HG03025 (cell line): ENCODE measurements at regions not wholly inside any gene's neighbourhood (a gene's known extent, or its start where the extent isn't known, plus 50 kb on each side); places are given as distances from the start of the nearest gene placed in this dataset.
"Not testable (repeated sequence)": the region's sequence is repeated elsewhere in the genome, so short reads cannot be mapped to it uniquely, and the experiment has no call there.

ENCODE experiments used
- ATAC-seq: cut with Tn5 transposase; IDR thresholded peaks from one replicate; pipeline ENCODE4 v1.9.1; 2021; ENCODE audit warnings: mild to moderate bottlenecking, moderate library complexity; ENCODE audit not compliant: unreplicated experiment, low FRiP score

DNA sequence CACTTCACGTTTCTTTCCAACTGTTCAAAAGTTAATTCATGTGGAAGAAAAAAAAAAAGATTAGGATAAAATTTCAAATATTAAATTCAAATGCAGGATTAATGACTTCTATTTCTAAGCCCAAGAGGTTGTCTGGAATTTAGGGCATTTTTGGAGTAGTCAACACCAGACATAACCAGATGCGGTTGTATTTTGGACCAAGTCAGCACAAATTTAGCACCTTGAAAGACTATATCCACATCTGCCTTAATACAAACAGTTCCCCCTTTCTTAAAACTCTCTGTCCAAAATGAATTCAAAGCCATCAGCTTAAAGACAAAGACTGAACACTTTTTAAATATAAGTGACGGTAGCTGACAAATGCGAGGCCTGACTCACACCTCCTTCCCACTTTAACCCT lies 282.9 kb downstream of the C16orf95 start:
- ATAC-seq = no peak

DNA sequence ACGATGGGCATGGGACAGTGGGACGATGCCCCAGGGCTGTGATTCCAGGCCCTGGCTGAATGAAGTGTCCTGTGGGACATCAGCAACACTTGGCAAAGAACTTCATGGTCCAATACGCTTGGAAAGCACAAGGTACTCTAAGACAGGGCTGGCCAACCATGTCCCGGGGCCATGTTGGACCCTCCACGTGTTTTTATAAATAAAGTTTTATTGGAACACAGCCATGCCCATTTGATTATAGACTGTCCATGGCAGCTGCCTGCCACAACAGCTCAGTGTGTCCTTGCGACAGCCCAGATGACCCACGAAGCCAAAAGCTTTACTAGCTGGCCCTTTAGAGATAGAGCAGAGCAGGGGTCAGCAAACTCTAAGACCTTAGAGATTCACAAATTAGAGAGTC lies 282.1 kb downstream of the C16orf95 start:
- ATAC-seq = no peak

DNA sequence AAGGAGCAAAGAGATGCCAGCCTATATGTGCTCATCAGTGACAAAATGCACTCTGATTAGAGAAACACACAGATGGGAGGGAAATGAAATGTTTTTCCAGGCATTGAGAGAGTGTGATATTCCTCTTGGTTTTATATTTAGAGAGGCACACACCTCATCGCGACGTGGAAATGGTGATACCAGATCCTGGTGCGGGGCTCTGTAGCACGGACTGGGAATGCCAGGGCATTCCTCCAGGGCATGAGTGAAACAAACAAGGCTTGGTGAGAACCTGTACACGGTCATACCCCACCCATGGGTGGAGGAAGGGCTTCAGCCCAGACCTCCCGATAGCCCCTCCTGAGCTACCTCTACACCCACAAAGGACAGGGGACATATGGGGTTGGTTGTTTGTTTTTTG lies 280.2 kb downstream of the C16orf95 start:
- no peak for ATAC-seq

DNA sequence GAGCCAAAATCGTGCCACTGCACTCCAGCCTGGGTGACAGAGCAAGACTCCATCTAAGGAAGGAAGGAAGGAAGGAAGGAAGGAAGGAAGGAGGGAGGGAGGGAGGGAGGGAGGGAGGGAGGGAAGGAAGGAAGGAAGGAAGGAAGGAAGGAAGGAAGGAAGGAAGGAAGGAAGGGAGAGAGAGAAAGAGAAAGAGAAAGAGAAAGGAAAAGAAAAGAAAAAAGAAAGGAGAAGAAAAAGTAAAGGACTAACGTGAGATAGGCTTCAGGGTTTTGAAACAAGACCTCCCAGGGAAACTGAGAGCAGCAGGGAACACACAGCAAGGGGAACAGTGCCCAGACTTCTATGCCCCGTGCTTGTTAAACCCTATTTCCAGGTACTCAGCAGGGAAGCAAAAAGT lies 278.7 kb downstream of the C16orf95 start:
- ATAC-seq = not testable (repeated sequence)

DNA sequence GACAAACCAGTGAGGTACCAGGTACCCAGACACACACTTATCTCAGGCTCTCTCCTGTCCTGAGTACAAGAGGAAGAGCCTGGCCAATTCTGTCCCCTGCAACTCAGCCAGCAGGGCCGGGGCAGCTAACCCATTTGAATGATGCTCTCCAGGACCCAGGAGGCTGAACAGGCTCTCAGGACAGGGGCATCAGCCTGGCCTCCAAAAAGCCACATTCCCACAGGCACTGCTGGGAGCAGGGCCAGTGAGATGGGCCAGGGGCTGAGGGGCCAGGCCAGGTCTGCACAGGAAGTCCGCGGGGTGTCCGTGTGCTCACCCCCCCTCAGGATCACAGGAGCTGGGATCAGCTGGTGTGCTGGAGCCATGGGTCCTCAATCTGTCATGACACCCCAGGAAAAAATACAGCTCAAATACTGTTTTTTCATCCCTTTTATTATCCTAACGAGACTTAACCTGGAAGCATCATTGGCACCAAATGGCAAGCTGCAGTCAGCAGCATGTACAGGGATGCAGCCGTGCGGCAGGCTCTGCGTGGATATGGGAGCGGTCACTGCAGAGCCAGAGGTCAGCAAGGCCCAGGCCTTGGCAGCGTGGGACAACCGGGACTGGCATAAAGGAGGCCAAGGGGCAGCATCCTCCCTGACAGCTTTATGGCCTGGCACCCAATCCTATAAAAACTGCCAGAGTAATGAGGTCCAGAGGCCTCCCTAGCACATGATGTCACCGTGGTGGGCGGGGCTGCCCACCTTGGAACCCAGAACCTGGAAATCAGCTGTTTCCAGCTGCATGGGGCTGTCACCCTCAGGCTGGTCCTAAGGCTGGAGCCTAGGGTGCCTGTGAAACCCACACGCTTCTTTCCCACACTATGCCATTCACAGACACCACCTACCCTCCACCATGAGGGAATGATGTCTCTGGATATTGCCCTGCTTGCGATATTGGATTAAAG lies 276.7 kb downstream of the C16orf95 start:
- no peak for ATAC-seq

DNA sequence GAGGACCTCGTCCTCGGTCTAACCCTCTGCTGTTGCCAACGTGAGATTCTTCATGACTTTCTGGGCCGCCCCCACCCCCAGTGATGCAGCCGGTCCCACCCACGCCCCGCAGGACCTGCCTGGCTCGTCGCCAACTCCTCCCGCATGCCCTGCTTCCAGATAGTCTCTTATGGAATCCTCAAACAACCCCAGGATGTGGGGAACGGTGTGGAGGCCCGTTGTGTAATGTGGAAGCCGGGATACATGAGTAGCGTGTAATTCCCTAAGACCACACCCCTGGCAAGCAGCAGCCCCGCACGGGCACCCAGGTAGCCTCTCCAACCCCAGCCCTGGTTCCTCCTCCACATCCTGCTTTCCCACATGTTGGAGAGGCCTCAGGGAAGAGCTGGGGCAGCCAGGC lies 275.9 kb downstream of the C16orf95 start:
- no peak for ATAC-seq

DNA sequence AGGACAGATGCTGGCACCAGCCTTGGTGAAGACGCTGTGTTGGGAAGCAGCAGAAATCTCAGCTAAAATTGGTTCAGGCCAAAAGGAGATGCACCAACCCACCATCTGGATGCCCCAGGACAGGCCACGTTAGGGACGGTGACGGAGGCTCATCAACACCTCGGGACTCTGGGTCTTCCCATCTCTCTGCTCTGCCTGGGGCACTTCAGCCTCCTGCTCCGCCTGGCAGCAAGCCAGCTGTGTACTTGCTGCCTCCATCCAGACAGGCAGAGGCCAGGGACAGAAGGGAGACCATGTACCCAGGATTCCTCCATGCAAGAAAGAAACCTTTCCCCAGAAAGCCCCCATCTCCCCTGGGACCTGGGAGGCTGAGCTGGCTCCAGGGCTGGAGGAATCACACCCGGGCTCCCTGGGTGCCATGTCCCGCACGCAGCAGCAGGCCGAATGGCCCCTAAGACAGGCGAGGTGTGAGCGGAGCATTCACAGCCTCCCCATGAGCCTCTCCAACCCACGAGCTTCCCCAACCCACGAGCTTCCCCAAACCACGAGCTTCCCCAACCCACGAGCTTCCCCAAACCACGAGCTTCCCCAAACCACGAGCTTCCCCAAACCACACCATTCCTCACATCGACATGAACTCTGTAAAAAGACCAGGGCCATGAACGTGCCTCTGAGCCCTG lies 274.5 kb downstream of the C16orf95 start:
- no peak for ATAC-seq

DNA sequence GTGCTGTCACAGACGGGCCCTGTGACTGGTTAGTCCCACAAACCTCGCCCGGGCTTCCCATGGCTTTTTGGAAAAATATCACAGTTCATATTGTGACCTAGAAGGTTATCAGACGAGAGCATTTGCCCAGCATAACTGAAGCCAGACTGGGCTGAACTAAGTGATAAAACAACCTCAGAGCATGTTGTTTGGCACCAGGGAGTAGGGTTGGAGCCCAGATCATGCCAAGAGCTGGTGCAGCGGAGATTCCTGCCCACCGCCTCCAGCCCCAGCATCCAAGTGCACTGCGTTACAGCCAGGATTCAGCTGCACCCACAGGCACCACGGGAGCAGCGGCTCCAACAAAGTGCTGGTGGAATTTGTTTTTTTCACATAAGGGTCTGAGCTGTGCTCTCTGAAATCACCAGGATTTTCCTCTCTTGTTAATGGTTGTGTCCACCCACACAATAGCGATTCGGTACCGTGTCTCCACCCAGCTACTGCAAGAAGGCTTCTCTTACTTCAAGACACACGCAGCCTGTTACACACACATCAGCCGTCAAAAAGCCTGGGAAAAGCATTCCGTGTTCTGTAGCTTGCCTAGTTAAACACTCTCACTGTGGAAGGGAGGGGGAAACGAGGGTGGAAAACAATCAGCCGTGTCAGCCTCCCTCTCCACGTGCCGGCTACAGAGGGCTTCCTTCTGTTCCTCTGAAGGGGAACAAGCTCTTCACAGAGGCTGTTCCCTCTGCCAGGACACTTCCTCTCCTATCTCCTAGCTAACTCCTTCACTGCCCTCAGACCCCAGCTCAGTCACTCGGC lies 273.8 kb downstream of the C16orf95 start:
- no peak for ATAC-seq

DNA sequence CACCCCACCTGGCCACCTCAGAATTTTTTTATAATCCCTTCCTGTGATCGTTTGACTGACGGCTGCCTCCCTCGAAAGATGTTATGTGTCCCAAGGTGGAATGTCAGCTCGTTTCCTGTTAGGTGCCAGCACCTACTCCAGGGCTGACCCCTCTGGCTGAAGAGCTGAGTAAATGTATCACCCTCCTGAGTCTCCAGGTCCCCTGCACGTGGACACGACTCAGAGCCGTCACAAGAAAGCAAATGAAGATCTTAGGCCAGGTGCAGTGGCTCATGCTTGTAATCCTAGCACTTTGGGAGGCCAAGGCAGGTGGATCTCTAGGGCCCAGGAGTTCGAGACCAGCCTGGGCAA lies 273.2 kb downstream of the C16orf95 start:
- ATAC-seq = no peak

DNA sequence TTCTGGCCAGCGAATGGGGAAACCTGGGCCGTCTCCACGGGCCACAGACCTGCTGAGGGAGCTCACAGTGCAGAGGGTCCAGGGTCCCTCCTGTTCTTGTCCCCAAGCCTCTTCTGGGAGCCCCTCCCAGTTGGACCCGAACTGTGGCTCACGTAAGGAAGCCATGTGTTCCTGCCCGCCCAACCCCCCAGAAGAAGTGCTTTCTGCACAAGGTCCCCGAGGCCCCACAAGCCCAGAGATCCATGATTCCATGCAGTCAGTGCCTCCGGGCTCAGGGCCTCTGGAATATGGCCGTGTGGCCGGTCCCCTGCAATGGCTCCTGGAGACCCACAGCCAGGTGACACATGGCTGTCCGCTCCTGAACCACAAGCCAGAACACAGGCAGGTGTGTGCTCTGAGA lies 272.4 kb downstream of the C16orf95 start:
- ATAC-seq = no peak

DNA sequence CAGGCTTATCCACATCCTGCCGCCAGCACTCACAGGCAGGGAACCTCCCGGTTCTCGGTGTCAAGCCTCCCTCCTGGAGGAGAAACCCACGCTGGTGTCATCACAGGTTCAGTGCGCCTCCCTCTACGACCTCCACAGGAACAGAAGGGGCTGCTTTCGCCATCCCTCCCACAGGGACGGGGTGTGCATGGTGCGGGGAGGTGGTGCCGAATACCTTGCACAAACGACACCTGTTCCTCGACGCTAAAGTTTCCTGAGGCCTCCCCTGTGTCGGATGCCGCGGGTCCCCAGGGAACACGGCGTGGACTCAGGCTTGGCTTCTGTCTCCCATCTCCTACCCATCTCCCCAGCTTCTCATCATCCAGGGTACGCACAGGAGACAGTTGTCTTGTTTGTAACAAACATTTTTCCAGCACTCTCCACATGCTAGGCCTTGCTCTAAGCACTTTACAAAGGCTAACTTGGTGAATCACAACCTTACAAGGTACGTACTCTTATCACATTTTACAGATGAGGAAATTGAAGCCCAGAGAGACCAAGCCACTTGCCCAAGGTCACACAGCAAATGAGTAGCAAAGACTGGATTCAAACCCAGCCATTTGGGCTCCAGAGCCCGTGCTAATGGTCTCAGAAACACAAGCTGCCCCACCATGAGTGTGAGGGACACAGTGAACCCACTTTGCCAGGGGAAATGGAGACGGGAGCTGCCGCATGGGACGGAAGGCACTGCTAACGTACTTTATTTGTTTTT lies 271.6 kb downstream of the C16orf95 start:
- ATAC-seq = no peak

DNA sequence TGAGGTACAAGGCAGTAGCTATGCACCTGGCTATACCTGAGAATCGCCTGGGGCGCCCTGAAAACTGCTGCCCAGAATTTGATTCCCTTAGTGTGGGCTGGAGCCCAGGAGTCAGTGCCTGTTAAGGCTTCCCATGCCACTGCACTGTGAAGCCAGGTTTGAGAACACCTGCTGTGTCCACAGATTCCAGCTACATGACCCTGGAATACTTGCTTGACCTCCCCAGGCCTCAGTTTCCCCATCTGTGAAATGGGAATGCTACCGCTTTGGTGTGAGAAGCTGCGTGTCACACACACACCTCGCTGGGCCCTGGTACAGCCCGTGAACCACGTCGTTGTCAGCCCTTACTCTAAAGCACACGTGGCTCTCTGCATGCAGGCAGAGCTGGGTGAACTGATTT lies 271.0 kb downstream of the C16orf95 start:
- ATAC-seq = no peak

DNA sequence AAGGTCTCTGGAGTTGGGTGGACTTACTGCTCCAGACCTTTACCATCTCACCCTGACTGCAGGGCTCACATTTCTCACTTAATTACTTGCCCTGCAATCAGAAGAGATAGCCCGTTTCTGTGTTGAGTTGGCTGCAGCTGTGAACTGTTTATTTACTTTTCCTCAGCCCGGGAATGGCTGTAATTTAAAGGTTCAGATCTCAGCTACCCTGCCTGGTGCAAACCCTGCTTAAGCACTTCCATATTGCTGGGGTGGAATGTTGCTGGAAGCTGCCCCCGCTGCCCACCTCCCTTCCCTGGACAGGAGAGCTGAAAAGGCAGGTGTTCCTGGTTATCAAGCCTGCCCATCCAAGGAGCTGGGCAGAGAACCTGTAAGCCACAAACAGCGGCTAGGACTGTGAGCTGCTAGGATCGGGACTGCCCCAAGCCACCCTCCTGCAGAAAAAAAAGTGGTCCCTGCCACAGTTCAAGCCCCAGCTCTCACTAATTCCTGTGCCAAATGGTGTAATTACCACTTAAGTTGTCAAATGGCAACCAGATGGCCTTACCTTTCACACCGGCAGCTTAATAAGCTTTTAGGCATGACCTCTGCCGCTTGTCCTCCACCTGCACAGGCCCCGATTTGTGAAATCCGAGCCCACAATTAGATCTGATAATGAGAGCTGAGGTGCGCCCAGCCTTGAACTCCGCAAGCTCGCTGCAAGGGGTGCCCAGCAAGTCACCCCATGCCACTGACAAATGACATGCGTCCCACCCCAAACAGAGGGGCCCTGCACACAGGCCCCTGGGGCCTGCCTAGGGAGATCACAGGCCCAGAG lies 269.8 kb downstream of the C16orf95 start:
- ATAC-seq = no peak

DNA sequence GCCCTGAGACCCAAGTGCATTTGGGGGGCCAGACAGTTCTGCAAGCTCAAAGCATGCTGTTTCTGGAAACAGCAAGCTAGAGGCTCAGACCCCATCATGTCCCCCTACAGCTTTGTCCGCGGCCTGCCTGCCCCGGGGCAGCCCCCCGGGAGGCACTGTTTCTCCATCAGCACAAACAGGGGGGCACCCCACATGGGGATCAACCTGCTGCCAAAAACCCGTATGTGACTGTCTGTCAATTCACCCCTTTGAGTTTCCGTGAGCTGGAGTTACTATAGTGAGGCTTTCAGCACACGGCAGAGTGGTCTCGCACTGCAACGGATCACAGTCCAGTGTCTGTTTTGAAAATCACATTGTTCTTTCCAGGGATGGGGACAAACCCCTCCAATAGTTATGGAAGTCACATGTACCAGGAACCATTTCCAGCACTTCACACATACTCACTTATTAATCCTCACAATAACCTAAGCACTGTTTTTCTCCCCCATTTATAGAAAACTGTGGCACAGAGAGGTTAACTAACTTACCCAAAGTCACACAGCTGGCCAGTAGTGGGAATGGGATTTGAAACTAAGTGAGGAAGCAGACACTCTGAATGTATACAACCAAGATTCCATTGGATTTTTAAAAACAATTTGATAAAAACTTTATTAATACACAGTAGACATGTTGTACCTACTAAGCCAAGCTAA lies 269.0 kb downstream of the C16orf95 start:
- ATAC-seq = no peak

DNA sequence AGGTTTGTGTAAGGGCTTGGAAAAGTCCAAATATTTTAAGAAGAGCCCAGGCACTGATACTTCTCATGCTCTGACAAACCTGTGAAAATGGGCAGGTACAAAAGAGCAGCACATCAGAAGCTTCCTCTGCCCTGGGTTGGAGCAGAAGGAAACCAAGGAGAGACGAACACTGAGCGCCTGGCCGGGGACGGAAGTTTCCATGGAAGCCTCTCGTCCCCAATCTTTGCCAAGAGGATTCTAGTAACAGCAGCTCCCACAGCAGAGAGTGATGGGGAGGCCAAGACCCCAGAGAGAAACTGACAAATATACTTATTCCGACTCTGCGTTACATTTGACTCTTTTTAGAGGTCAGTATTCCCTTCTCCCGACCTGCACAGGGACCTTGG lies 268.5 kb downstream of the C16orf95 start:
- no peak for ATAC-seq

DNA sequence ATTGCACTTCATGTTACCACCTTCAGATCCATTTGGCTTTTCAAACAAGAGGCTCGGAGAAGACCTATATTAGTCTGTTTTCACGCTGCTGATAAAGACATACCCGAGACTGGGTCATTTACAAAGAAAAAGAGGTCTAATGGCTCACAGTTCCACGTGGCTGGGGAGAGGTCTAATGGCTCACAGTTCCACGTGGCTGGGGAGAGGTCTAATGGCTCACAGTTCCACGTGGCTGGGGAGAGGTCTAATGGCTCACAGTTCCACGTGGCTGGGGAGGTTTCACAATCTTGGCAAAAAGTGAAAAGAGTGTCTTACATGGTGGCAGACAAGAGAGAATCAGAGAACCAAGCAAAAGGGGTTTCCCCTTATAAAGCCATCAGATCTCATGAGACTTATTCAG lies 268.0 kb downstream of the C16orf95 start:
- ATAC-seq = not testable (repeated sequence)

DNA sequence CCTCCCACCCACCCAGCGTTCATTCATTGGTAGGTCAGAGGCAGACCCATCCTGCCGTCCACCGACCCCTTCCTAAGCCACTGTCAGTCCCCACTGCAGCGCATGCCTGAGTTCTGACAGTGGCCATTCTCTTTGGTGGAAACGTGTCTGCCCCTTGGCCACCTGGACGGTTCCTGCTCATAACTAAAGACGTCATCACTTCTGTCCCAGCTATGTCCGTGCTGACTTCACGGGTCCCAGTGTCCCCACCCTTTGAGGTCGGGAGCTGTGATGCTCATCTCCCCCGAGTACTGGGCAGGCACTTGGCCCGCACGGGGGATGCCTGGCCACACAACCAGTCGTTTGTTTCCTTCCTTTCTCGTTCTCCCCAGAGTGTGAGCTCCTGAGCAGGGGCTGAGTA lies 267.1 kb downstream of the C16orf95 start:
- ATAC-seq = no peak

DNA sequence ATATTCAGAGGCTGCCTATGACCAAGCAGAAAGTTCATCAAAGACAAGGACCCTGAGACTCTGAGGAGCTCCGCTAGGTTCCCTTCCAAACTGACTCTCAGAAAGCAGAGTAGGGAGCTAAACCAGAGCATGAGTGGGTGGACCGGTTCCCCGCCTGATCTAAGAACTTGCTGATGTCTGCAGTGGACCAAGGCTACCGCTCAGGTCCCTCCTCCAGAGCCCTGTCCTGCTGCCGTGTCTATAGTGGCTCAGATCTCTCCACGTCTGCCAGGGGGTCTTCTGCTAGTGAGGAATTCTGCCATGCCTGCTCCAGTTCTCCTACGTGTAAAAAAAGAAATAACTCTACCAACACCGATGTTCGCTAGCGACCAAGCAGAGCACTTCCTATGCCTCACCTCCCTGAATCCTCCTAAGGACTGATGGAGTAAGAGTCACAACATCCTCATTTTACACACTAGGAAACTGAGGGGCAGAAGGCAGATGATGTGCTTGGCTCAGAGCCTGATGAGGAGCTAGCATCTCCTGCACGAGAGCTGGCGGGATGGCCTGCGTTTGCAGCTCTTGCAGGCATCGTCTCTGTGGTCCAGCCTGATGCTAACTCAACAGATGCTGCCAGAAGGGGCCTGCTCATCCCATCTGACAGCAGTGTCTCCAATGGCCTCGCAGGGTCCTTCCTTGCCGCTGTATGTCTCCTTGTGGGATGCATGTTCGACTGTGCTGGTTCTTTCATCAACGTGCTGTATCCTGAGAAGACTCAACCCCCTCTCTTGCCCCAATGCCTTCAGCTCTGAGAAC lies 265.5 kb downstream of the C16orf95 start:
- no peak for ATAC-seq
